IPS-18c (cell line): ENCODE measurements at regions not wholly inside any gene's neighbourhood (a gene's known extent, or its start where the extent isn't known, plus 50 kb on each side); places are given as distances from the start of the nearest gene placed in this dataset.
"Not testable (repeated sequence)": the region's sequence is repeated elsewhere in the genome, so short reads cannot be mapped to it uniquely, and the experiment has no call there.

Experiments
- H3K4me3 ChIP-seq: 2 replicates; pipeline ENCODE4 v1.7.0; 2013; ENCODE audit warnings: low read depth, mild to moderate bottlenecking, low read length, moderate library complexity; ENCODE audit not compliant: insufficient read depth
- H3K9me3 ChIP-seq: one replicate; pipeline ENCODE4 v1.6.1; 2013; ENCODE audit warnings: mild to moderate bottlenecking, low read length, moderate library complexity; ENCODE audit not compliant: control insufficient read depth, insufficient read depth

DNA sequence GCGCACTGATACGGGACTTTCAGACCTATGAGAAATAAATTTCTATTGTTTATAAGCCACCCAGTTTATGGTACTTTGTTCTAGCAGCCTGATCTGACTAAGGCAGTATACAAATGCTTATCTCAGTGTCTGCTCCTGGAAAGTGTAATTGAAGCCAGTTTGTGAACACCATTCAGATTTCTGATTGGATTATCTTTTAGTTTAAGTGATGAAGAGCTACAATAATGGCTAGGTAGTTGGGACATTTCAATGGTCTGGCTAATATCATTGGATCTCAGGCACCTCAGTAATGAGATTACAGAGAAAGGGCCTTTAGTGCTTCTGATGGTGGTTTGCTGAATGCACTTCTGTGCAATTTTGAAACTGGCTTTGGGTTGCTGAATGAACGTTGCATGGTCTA lies 133.5 kb downstream of the PSAT1 start:
- Histone ChIP-seq H3K4me3 (no peak overlapping the region), H3K9me3 (no peaks in the 10 kb centered on the region)

DNA sequence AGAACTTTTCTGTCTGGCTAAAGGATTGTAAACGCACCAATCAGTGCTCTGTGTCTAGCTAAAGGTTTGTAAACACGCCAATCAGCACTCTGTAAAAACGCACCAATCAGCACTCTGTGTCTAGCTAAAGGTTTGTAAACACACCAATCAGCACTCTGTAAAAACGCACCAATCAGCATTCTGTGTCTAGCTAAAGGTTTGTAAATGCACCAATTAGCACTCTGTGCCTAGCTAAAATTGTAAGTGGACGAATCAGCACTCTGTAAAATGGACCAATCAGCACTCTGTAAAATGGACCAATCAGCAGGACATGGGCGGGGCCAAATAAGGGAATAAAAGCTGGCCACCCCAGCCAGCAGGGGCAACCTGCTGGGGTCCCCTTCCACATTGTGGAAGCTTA lies 134.1 kb downstream of the PSAT1 start:
- H3K9me3 ChIP-seq, H3K4me3 ChIP-seq: not testable (repeated sequence)

DNA sequence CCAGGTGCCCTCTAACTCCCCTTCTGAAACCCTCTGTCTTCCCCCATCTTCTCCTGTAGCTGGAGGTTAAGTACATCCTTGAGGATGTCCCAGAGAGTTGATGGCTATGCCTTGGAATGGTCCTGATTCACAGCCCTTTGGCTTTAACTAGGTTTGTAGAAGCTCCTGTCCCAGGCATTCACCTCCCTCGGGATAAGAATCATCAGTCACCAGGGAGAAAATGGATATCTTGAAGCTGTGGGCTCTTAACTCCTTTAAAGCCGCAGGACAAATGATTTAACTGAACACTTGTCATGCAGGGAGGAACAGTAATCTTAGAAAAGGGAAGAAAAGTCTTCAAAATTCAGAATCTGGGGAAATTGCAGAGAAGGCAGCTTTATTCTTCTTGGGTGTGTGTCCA lies 139.9 kb downstream of the PSAT1 start:
- Histone ChIP-seq H3K4me3 (no peak overlapping the region), H3K9me3 (no peaks in the 10 kb centered on the region)

DNA sequence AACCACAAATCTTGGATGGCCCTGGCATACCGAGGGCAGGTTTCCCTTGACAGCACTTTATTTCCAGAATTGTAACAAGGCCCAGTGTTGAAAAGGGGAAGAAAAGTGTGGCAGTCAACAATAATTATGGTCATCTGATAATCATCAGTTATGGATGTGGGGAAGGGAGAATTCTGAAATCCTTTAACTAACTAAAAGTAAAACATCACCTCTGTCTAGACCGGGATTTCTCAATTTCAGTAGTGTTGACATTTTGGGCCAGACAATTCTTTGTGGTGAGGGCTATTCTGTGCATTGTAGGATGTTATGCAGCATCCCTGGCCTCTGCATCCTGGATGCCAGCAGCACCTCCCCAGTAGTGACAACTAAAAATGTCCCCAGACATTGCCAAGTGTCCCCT lies 140.4 kb downstream of the PSAT1 start:
- Histone ChIP-seq H3K9me3 (peaks cover 4% of the 10 kb centered on the region), H3K4me3 (no peak overlapping the region)

DNA sequence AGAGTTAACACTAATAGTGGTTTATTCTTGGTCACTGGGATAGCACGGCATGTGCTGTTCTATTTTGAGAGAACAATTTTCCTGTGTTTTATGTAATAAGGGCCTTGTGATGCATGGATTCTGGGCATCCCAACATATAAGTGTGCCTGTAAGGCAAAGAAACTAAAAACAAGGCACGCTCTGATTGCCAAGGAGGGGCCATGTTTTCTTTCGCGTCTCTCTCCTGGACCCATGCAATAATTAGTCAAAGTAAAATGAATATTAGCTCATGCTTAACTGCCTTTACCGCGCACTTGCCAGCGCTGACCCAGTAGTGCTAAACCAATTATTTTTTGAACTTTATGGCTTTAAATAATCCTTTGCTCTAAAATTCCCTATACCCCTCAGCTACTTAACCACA lies 140.9 kb downstream of the PSAT1 start:
- Histone ChIP-seq H3K9me3 (peaks cover 5% of the 10 kb centered on the region), H3K4me3 (no peak overlapping the region)

DNA sequence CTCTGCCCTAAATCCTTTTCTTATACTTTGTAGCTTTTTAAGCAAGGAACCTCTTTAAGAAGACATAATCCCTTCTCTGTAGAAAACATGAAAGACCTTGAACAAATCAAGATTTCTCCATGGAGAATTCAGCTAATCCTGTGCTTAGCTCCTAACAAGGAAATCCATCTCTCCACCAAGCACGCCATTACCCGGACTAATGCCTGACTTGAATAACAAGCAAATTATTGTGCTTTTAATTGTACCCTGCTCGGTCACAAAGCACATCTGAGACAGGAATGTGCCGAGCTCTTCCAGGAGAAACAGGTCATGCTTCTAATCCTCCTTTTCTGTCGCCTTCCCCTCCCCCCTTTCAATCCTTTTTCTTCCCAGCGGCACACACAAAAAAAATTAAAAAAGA lies 141.3 kb downstream of the PSAT1 start:
- Histone ChIP-seq H3K9me3 (peaks cover 5% of the 10 kb centered on the region), H3K4me3 (no peak overlapping the region)

DNA sequence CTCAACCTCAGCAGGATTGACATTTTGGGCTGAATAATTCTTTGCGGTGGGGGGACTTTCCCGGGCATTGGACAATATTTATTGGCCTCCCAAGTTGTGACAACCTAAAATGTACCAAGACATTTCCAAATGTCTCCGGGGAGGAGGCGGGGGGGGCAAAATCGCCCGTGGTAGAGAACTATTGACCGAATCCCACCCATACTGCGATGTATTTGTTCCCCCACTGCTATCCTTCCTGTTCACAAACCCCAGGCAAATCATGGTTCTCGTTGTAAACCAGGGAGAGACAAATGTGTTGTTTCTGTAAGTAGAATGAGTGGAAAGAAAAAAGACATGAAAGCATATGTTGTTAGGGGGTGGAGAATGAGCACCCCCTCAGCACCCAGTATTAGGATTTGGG lies 141.9 kb downstream of the PSAT1 start:
- no peak overlapping the region for H3K4me3 ChIP-seq
- H3K9me3 ChIP-seq: peaks cover 5% of the 10 kb centered on the region

DNA sequence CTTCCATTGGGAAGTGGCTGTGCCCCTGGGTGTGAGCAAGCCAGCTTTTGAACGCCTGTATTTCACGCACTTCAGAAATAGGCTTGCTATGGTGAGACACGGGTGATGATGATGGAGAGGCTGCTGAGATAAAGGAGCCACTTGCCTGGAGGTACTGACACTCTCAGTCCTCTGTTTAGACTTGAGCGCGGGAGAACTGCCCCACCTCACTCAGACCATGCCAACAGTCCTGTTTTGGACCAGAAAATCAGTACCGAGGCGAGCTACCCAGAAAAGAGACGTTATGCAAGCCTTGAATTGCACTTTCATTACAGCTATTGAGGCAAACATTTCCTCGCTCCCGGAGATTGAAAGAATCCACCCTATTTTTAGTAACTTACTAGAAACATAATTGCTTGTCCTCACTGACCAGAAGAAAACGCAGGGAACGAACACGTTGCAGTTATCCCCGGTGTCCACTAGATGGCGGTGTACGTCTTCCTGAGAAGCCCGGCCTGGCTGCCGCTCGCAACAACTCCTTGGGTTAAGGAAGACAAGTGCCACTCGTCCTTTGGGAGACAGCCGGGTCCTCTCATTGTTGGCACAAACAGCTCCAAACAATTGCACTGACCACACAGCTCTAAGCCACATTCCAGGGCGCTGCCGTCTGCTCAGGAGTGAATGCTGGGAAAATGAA lies 142.4 kb downstream of the PSAT1 start:
- H3K9me3 ChIP-seq: peaks cover 5% of the 10 kb centered on the region
- no peak overlapping the region for H3K4me3 ChIP-seq

DNA sequence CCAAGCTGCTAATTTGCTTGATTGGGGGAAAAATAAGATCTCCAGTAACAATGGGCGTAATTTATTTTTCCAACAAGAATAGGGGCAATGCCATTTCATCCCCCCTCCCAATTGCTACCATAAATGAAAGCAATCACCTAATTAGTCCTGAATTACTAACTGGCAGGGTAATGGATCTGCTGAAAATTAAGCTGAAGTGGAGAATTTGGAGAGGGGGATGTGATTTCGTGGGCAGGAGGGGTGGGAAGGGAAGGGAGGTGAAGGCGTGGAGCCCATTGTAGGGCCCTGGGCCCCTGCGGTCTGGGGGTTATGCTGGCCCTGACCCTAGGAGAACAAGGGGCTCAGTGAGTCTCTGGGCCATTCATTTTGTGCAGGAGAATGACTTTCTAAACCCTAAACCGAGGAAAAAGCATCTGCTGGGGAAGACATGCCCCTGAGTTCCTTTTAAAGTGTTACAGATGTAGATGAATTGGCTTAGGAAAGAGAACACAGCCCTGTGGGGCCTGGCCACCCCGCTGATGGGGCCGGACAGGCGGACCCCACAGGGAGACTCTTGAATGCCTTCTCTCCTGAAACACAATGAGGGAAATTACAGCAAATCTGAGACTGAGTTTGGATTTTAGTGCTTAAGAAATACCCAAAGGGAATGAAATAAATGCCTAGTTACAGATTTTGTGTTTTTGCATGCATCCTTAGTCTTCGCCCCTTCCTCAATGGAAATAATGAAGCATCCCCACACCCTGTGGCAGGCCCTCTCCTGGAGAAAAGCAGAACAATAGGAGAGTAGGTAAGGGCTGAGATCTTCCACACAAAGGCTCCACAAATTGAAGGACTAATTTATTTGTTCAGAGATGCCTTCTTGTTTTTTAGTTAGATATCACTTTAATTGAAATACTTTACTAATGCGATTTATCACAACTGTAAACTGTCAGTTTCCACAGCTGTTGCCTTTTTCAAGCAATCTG lies 143.2 kb downstream of the PSAT1 start:
- Histone ChIP-seq H3K9me3 (peaks cover 5% of the 10 kb centered on the region), H3K4me3 (no peak overlapping the region)

DNA sequence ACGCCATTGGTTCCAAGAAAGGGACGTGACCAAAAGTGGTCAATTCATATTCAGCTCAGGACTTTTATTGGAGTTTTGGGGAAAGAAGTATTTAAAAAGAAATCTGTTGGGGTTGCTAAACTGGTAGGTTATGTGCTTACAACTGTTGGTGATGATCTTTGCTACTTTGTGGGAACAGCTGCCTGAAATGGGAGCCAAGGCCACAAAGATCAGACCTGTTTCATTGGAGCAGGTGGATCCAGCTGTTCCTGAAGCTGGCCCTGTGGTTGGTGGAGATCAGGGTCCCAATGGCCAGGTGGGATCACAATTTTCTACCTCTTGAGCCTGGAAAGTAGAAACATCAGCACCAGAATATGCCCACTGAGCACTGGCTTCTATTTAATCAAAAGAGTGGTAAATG lies 144.5 kb downstream of the PSAT1 start:
- peaks cover 5% of the 10 kb centered on the region for H3K9me3 ChIP-seq
- no peak overlapping the region for H3K4me3 ChIP-seq

DNA sequence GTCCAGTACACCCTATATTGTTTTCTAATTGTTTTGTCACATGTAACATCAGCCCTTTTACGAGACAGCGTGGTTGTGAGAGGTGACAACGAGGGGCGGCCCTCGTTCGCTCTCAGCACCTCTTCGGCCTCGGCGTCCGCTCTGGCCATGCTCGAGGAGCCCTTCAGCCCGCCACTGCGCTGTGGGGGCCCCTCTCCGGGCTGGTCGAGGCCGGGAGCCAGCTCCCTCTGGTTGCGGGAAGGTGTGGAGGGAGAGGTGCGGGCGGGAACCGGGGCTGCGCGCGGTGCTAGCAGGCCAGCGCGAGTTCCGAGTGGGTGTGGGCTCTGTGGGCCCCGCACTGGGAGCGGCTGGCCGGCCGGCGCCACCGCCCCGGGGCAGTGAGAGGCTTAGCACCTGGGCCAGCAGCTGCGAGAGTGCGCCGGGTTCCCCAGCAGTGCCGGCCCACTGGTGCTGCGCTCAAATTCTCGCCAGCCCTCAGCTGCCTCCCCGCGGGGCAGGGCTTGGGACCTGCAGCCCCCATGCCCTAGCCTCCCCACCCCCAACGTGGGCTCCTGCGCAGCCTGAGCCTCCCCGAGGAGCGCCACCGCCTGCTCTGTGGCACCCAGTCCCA lies 145.0 kb downstream of the PSAT1 start:
- Histone ChIP-seq H3K9me3 (peaks cover 5% of the 10 kb centered on the region), H3K4me3 (no peak overlapping the region)

DNA sequence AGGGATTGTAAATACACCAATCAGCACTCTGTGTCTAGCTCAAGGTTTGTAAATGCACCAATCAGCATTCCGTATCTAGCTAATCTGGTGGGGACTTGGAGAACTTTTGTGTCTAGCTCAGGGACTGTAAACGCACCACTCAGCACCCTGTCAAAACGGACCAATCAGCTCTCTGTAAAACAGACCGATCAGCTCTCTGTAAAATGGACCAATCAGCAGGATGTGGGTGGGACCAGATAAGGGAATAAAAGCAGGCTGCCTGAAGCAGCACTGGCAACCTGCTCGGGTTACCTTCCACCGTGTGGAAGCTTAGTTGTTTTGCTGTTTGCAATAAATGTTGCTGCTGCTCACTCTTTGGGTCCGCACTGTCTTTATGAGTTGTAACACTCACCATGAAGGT lies 145.7 kb downstream of the PSAT1 start:
- H3K9me3 ChIP-seq, H3K4me3 ChIP-seq: not testable (repeated sequence)

DNA sequence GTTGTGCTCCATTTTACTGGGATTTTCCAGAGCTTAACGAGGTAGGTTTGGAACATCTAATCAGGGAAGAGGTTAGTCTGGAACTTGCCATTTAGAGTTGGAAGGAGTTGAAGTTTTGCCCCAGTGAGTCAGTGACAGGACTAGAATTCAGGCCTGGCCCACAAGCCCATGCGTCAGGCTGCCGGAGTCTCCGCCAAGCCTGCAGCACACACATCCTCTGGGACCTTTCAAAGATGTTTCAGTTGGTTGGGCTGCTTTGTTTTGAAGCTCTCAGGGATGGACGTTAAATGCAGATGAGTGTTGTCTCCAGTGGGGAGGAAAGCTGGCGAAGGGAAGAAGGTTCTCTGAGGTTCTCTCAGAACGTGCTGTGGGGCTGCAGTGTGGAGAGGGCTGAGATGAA lies 147.0 kb downstream of the PSAT1 start:
- Histone ChIP-seq H3K4me3 (no peak overlapping the region), H3K9me3 (peaks cover 5% of the 10 kb centered on the region)

DNA sequence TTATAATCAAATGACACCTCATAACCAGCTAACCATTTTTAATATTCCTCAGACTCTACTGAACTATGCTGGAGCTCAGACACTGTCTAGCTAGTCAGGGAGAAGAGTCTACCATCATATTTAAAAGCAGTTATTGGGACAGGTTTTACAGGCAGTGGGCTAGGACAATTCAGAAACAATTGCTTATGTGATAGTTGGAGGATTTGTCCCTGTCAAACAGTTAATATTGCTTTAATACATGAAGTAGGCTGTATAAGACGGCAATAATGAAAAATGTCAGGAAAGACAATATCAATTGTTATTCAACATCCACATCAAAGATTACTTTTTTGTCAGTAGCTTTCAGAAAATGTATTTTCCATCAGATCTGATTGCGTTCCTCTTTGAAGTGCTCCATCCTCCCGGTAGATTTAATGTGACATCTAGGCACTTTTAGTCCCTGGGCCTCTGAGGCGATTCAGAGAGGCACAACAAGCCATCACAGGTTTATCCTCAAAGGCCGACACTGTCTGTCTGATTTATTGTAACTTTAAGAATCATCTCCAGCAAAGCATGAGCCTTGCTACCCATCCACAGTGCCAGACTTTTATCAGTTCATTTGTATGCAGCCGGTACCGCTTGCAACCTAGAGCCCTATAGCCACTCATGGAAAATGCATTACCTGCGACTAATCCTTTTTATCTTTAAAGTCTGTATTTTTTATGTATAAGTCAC lies 152.2 kb downstream of the PSAT1 start:
- no peak overlapping the region for H3K4me3 ChIP-seq

DNA sequence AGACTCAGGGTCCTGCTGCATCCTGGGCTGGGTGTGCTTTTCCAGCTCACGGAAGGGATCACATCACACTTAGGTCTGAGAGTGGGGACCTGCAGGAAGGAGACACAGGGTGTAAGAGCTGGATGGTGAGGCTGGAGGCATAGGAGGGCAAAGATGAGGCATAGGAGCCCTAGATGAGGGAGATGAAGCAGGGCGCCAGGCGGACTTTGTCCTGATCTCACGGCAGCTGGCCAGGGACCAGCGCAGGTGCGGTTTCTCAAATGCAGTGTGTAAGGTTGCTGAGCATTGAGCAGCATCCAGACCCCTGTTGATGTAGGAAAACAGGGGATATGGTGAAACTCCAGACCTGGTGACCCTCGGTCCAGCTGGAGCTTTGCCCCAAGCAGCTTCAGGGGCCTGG lies 156.5 kb downstream of the PSAT1 start:
- Histone ChIP-seq H3K4me3 (no peak overlapping the region), H3K9me3 (no peaks in the 10 kb centered on the region)

More for the DNA sequence above, 152.2 kb downstream of the PSAT1 start:
- H3K9me3 ChIP-seq: no peaks in the 10 kb centered on the region

DNA sequence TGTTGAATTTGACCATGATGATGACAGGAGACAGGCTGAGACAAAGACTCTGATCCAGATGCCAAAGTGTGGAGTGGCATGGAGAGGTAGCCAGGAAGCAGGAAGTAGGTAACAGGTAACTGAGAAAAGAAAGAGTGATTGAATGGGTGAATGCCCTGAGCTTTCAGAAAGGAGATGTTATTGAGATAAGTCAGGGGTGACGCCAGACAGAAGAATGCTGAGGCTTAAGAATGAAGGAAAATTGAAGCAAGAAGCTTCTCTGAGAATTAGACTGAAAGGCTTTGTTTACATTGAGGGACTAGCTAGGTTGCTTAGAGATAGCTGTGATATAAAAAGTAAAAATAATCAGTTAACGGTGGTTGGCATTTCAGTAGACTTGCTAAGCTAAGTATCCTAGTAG lies 165.7 kb downstream of the PSAT1 start:
- H3K9me3 ChIP-seq: no peaks in the 10 kb centered on the region

DNA sequence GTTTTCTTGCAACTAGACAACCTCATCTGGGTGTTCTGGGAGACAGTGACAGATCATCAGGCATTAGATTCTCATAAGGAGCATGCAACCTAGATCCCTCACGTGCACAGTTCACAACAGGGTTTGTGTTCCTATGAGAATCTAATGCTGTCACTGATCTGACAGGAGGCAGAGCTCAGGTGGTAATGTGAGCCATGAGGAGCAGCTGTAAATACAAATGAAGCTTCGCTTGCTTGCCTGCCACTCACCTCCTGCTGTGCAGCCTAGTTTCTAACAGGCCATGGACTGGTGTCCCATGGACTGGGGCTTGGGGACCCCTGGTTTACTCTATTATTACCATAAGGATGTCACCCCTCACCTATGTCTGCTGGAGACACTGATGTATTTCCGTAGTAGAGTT lies 166.8 kb downstream of the PSAT1 start:
- H3K9me3 ChIP-seq: no peaks in the 10 kb centered on the region

More for the DNA sequence above, 165.7 kb downstream of the PSAT1 start:
- H3K4me3 ChIP-seq: no peak overlapping the region

More for the DNA sequence above, 166.8 kb downstream of the PSAT1 start:
- no peak overlapping the region for H3K4me3 ChIP-seq
